OCI-LY7 (cell line): ENCODE measurements at regions not wholly inside any gene's neighbourhood (a gene's known extent, or its start where the extent isn't known, plus 50 kb on each side); places are given as distances from the start of the nearest gene placed in this dataset.

Experiments
- BruUV-seq: library from RNA; stranded (reverse); fragments of 400-500 nt; replicated peaks from 2 replicates; lab custom pipeline; 2021; lab: Mats Ljungman, UMichigan
- CTCF ChIA-PET: fragments of 300-600 bp; sonication (Branson Sonifier 250); formaldehyde crosslinking; loops from one replicate; lab custom pipeline; 2022; ENCODE audit warnings: antibody characterized with exemption; ENCODE audit not compliant: unreplicated experiment; lab: Charles Lee
- POLR2A ChIA-PET: fragments of 300-600 bp; sonication (Branson Sonifier 250); formaldehyde crosslinking; loops from one replicate; lab custom pipeline; 2022; ENCODE audit warnings: antibody characterized with exemption; lab: Charles Lee
- DNase-seq: peaks from one replicate; pipeline ENCODE4 v3.0.0-alpha.2; 2015; ENCODE audit warnings: low spot score
- H2AFZ ChIP-seq: fragments of 200-600 bp; sonication (generic), shearing (Covaris generic); 2 replicates; pipeline ENCODE4 v1.6.1; 2014; ENCODE audit warnings: mild to moderate bottlenecking, antibody characterized with exemption, low read length, moderate library complexity
- H3K27ac ChIP-seq: fragments of 200-600 bp; sonication (generic); 2 replicates; pipeline ENCODE4 v1.5.1; 2014; ENCODE audit warnings: mixed run types, low read depth, mild to moderate bottlenecking, moderate library complexity, low read length, inconsistent platforms; ENCODE audit not compliant: poor library complexity, severe bottlenecking
- H3K36me3 ChIP-seq: fragments of 200-600 bp; sonication (generic); 2 replicates; pipeline ENCODE4 v1.6.1; 2014; ENCODE audit warnings: mild to moderate bottlenecking, antibody characterized with exemption, low read length, moderate library complexity, mixed read lengths; ENCODE audit not compliant: insufficient read depth
- H3K4me1 ChIP-seq: fragments of 200-600 bp; sonication (generic); 2 replicates; pipeline ENCODE4 v1.5.1; 2014; ENCODE audit warnings: mild to moderate bottlenecking, low read length; ENCODE audit not compliant: insufficient read depth, poor library complexity, severe bottlenecking
- H3K4me2 ChIP-seq: fragments of 200-600 bp; sonication (generic); 2 replicates; pipeline ENCODE4 v1.6.1; 2014; ENCODE audit warnings: mild to moderate bottlenecking, low read length
- H3K4me3 ChIP-seq: fragments of 200-600 bp; sonication (generic); 2 replicates; pipeline ENCODE4 v1.5.1; 2014; ENCODE audit warnings: mild to moderate bottlenecking, low read depth, low read length; ENCODE audit not compliant: poor library complexity, severe bottlenecking
- H3K79me2 ChIP-seq: fragments of 200-600 bp; sonication (generic); 2 replicates; pipeline ENCODE4 v1.6.1; 2016; ENCODE audit warnings: low read depth, mild to moderate bottlenecking, low read length, moderate library complexity, mixed read lengths; ENCODE audit not compliant: insufficient read depth
- H3K9me2 ChIP-seq: fragments of 200-600 bp; sonication (generic); 2 replicates; pipeline ENCODE4 v1.6.1; 2016; ENCODE audit warnings: mild to moderate bottlenecking, low read length, mixed read lengths; ENCODE audit not compliant: insufficient read depth
- H3K9me3 ChIP-seq: fragments of 200-600 bp; sonication (generic); 2 replicates; pipeline ENCODE4 v1.6.1; 2014; ENCODE audit warnings: mild to moderate bottlenecking, mixed run types, low read length, mixed read lengths
- H4K20me1 ChIP-seq: fragments of 200-600 bp; sonication (generic); 2 replicates; pipeline ENCODE4 v1.6.1; 2014; ENCODE audit warnings: mild to moderate bottlenecking, antibody characterized with exemption, low read length, moderate library complexity, mixed read lengths; ENCODE audit not compliant: insufficient read depth
- EZH2phosphoT487 ChIP-seq: fragments of 200-600 bp; sonication (generic); IDR thresholded peaks from 2 replicates; pipeline ENCODE4 v1.6.1; 2018; ENCODE audit warnings: low read depth, borderline replicate concordance, mild to moderate bottlenecking, mixed run types, antibody characterized with exemption, low read length, moderate library complexity, mixed read lengths
- intact Hi-C: fragments of 100-400 bp; cut with micrococcal nuclease; formaldehyde crosslinking; loops from one replicate; pipeline ENCODE4 v1.10.0; 2022; ENCODE audit not compliant: unreplicated experiment
- TF ChIP-seq, protein P1 (sequence below): fragments of 200-600 bp; sonication (generic); conservative IDR thresholded peaks from 2 replicates; pipeline ENCODE4 v1.5.1; 2014; ENCODE audit warnings: mild to moderate bottlenecking, antibody characterized with exemption, low read length, moderate library complexity, mixed read lengths

- peaks cover 12% of the 10 kb centered on the region; the same call in 1 of the 2 replicates for H3K9me3 ChIP-seq
- no peak for TF ChIP-seq EZH2phosphoT487
- TF ChIP-seq, protein P1, sequence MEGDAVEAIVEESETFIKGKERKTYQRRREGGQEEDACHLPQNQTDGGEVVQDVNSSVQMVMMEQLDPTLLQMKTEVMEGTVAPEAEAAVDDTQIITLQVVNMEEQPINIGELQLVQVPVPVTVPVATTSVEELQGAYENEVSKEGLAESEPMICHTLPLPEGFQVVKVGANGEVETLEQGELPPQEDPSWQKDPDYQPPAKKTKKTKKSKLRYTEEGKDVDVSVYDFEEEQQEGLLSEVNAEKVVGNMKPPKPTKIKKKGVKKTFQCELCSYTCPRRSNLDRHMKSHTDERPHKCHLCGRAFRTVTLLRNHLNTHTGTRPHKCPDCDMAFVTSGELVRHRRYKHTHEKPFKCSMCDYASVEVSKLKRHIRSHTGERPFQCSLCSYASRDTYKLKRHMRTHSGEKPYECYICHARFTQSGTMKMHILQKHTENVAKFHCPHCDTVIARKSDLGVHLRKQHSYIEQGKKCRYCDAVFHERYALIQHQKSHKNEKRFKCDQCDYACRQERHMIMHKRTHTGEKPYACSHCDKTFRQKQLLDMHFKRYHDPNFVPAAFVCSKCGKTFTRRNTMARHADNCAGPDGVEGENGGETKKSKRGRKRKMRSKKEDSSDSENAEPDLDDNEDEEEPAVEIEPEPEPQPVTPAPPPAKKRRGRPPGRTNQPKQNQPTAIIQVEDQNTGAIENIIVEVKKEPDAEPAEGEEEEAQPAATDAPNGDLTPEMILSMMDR = no peak
- POLR2A ChIA-PET = no interaction called here
Measured at GRCh38 chr21:22200378-22201092, 1202.3 kb downstream of the NCAM2 start.

GRCh38 chr21:22201126-22201525 is 1202.9 kb downstream of the NCAM2 start:
- intact Hi-C loops = no loop called here
- CTCF ChIA-PET = no interaction called here
- no TSS peak for BruUV-seq

More at GRCh38 chr21:22200378-22201092, 1202.3 kb downstream of the NCAM2 start:
- intact Hi-C loops = no loop called here
- Histone ChIP-seq H3K9me2 (no peaks in the 10 kb centered on the region), H3K4me1 (no peaks in the 10 kb centered on the region), H3K27ac (no peak overlapping the region), H3K4me3 (no peak overlapping the region), H4K20me1 (no peaks in the 10 kb centered on the region), H2AFZ (no peak overlapping the region), H3K4me2 (no peak overlapping the region), H3K79me2 (no peaks in the 10 kb centered on the region), H3K36me3 (no peaks in the 10 kb centered on the region)
- no TSS peak for BruUV-seq
- no peak for DNase-seq
- CTCF ChIA-PET = no interaction called here

More at GRCh38 chr21:22201126-22201525, 1202.9 kb downstream of the NCAM2 start:
- Histone ChIP-seq H3K4me3 (no peak overlapping the region), H3K9me3 (peaks cover 12% of the 10 kb centered on the region; the same call in 1 of the 2 replicates), H3K36me3 (no peaks in the 10 kb centered on the region), H4K20me1 (no peaks in the 10 kb centered on the region), H3K4me2 (no peak overlapping the region), H3K79me2 (no peaks in the 10 kb centered on the region), H3K4me1 (no peaks in the 10 kb centered on the region), H2AFZ (no peak overlapping the region), H3K9me2 (no peaks in the 10 kb centered on the region), H3K27ac (no peak overlapping the region)
- DNase-seq = no peak
- POLR2A ChIA-PET = interaction anchor here (0.7 kb wide), 1 partner anchor 969 kb away, joined by 6 read pairs; no protein-coding TSS in a partner anchor
- no peak for TF ChIP-seq EZH2phosphoT487
- TF ChIP-seq, protein P1 = no peak
